GM21723 (cell line): ENCODE measurements at regions not wholly inside any gene's neighbourhood (a gene's known extent, or its start where the extent isn't known, plus 50 kb on each side); places are given as distances from the start of the nearest gene placed in this dataset.

Source experiments
- ATAC-seq: cut with Tn5 transposase; IDR thresholded peaks from one replicate; pipeline ENCODE4 v1.9.1; 2021; ENCODE audit warnings: mild to moderate bottlenecking, moderate library complexity; ENCODE audit not compliant: unreplicated experiment

DNA sequence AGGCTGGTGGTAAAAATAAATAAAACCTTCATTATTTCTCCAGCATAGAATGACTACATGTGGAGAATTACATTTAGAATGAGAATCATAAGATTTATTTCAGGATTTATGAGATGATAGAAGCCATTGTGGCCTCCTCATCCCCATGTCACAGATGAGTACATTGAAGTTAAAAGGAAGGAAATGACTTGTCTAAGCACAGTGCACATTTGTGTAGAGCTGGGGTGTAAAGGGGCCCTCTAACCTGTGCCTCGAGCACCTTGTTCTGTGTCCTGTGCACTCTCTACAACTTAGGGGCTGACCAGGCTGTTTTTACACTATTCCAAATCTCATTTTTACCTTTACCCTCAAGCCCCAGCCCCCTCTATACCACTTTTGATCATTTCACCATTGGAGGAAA is 179.4 kb downstream of the RHOU start:
- no peak for ATAC-seq

- ATAC-seq, result no peak
These were observed 182.1 kb downstream of the RHOU start for GRCh38 chr1:228917342-228917741.

- no peak for ATAC-seq
These were observed 182.5 kb downstream of the RHOU start for GRCh38 chr1:228917755-228918154.

GRCh38 chr1:228918335-228918734 is 183.1 kb downstream of the RHOU start:
- no peak for ATAC-seq

- ATAC-seq, result no peak
These were observed 184.6 kb downstream of the RHOU start for GRCh38 chr1:228919914-228920313.

DNA sequence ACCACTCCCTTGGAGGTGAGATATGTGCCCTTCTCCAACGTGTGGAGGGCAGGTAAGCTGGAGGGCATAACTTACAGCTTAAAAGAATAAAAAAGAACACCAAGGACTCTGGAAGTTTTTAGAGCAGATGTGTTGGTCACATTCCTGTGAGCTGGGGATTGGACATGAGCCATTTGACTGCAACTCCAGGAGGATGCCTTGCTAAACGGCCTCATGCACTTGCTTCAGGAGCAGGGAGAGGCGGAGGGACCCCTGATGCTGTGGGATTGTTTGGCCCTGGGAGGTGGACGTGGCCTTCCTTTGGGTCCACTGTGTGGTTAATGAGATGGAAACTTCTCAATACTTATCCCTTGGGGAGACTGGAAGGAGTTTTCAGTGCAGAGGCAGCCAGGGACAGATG is 185.6 kb downstream of the RHOU start:
- ATAC-seq, result no peak

DNA sequence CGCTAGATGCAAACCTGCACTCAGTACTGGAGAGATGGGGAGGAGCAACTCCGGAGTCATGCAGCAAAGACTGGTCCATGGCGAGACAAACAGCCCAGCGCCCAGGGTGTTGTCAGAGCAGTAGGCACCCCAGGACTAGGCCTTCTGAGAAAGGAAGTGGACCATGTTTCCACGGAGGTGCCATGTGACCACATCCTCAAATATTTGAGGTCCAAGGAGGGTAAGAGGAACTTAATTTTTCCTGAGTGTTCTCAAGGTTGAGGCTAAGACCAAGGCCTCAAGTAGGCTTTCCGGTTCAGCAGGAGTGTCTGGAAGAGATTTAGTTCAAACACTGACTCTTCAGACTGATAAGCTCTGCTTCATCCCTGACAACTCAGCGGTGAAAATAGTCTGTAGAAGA is 186.2 kb downstream of the RHOU start:
- no peak for ATAC-seq

GRCh38 chr1:228922722-228923376 is 187.6 kb downstream of the RHOU start:
- ATAC-seq, result no peak

DNA sequence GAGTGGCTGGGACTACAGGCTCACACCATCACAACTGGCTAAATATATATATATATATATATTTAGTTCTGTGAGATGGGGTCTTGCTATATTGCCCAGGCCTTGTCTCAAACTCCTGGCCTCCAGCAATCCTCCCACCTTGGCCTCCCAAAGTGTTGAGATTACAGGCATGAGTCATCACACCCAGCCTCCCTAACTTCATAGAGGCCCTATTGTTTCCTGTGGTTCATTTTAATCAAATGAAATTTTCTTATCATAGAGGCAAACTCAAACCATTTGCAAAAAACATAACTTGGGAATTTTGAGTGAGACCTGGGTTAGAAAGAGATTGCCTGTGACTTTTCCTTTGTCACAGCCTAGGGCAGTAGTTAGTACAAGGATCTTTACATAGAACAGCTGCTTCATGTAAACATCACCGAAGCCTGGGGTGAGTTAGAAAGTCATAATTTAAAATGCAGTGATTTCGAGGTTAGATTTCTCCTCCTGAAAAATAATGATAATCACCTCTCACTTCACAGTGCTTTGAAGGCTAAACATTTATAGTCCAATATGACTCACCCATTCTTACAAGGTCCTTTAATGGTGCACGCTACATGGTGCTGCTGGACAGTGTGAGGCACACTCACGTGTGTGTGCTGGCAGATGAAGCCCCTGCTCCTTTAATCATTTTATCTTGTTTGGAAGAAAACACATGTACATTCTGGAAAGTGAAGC is 188.9 kb downstream of the RHOU start:
- ATAC-seq, result no peak

GRCh38 chr1:228925691-228926090 is 190.4 kb downstream of the RHOU start:
- ATAC-seq, result no peak

GRCh38 chr1:228927421-228927820 is 192.1 kb downstream of the RHOU start:
- no peak for ATAC-seq

DNA sequence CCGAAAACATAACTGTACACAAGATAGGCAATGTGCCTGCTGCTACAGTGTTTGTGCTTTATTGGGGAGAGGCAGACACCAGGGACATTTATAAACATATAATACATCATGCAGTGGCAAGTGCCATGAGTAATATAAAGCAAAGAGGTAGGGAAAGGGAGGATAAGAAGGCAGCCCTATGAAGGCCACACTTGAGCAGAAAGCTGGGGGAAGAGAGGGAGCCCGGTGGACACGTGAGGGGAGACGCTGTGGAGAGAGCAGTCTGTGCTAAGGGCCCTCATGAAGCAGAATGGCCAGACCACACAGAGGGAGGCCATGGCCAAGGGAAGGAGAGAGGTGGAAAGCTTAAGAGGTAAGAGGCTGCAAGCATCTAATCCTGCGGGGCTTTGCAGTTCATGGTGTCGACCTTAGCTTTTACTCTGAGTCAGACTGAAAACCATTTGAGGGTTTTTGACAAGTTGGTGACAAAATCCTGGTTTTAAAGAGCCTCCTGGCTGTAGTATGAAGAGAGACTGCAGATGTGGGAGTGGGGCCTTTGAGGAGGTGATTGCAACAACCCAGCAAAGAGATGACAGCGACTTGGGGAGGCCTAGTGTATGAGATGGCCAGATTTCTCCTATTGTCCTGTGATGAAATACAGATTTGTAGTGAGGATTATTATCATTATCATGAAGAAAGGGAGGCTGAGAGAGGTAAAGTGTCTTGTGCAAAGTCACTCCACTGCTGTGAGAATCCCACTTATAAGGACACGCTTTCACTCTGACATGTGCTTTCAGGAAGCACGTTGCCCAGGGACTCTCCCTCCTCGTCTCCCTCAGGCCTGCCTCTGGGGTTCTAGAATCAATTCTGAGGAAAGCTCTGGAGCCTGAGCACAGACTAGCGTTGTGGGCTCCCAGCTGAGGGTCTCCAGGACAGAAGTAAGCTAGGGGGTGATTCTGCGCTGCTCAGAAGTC is 192.9 kb downstream of the RHOU start:
- no peak for ATAC-seq

DNA sequence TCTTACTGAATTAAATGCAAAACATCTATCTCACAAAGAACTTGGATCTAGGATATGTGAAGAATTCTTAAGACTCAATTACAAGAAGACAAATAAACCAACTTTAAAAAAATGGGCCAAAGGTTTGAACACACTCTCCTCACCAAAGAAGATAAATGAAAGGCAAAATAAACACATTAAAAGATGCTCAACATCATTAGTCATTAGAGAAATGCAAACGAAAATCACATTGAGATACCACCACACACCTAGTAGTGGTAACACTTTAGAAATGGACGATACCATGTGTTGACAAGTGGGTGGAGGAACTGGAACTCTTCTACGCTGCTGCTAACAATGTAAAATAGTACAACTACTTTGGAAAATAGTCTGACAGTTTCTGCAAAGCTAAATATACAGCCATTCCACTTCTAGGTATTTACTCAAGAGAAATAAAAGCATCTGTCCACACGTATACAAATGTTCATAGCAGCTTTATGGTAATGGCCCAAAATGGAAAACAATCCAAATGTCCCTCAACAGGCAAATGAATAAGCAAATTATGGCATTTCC is 194.3 kb downstream of the RHOU start:
- ATAC-seq, result no peak

DNA sequence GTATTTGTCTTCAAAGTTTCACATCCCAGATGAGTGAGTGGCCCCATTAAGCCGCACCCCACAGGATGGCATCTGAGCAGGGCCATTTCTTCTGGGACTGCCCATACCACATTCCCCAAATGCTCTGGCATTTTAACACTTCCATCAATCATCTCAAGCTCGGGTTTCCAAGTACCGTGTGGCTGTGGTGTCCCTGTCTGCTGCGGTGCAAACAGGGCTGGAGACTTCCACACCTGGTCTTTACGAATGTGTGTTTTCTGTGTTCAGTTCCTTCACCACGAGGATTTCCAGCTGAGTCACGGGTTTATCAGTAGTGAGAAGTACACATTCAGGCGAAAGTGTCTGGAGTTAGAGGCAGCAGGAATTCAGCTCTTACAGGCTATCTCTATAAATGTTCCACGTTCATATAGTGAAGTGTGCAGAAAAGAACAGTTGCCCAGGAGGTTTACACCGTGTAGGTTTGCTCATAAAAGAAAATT is 195.2 kb downstream of the RHOU start:
- ATAC-seq, result no peak

GRCh38 chr1:228933753-228934152 is 198.5 kb downstream of the RHOU start:
- no peak for ATAC-seq

- no peak for ATAC-seq
These were observed 200.0 kb downstream of the RHOU start for GRCh38 chr1:228935198-228935663.

DNA sequence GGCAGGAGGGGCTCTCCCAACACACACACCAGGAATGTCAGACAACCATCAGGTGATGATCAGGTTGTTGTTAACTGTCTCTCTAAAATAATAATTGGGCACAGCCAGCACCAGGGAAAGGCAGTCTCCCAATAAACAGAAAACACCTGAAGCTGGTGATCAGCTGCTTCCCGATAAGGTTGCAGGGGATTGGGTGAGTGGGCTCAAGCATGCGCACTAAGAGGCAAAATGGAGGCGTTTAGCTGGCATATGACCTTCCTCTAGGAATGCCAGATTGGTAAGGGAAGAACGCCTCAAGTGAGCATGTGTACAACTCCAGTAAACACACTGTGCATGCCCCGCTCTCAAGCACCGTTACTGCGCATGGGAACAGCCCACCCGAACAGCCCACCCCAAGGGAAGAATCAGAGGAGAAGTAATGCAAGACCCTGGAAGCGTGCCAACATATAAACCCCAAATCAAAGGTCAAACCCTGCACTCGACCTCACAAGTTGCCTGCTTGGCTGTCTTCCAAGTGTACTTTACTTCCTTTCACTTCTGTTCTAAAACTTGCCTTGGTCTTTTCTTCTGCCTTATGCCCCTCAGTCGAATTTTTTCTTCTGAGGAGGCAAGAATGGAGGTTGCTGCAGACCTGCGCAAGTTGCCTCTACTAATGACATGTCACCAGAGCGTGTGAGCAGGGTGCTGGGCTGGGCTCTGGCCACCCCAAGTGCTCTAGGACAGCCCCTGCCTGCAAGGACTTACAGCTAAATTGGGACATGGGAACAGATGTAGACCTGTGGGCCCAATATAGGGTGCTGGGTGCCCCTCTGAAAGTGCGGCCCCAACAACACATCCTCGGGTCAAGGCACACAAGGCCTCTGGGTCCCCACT is 200.8 kb downstream of the RHOU start:
- no peak for ATAC-seq

GRCh38 chr1:228936881-228937280 is 201.6 kb downstream of the RHOU start:
- ATAC-seq, result no peak

DNA sequence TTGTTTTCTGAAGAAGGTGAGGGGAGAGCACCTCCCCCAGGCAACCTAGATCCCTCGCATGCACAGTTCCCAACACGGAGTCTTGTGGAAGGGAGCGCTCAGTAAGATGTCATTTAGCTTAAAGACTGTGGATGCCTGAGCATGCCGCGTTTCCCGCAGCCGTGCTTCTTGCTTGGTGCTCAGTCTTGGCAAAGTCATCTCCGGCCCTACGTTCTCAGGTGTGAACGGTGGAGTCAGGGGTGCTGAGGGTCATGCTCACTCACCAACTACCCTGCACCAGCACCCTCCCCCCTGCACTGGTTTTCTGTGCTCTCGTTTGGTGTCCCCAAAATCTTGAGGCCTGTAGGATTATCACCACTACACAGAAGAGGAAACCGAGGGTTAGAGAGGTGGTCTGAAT is 202.1 kb downstream of the RHOU start:
- no peak for ATAC-seq
